ENCODE measurements at regions not wholly inside any gene's neighbourhood (a gene's known extent, or its start where the extent isn't known, plus 50 kb on each side); places are given as distances from the start of the nearest gene placed in this dataset.

GRCh38 chr7:27388561-27388960 lies 146.0 kb downstream of the EVX1 start:
- Histone ChIP-seq H3K36me3 (ENCODE audit: control insufficient read depth in 2 of 2, extremely low read depth in 1 of 2, insufficient read depth in 2 of 2, low read length in 2 of 2) (no peaks in the 10 kb centered on the region), H3K4me2 (ENCODE audit: insufficient read depth, low read length) (no peak overlapping the region), H3K9ac (replicated peaks; ENCODE audit: extremely low read depth, insufficient read depth, low read length) (no peak overlapping the region), H3K9me1 (replicated peaks; ENCODE audit: control insufficient read depth, extremely low read depth, insufficient read depth, low read length) (no peaks in the 10 kb centered on the region), H3K4me3 (replicated peaks in 1 of 3; ENCODE audit: insufficient read depth in 1 of 3, low read depth in 1 of 3, low read length in 3 of 3) (no peak overlapping the region), H2AFZ (ENCODE audit: low read depth, low read length) (no peak overlapping the region), H3K27ac (ENCODE audit: insufficient read depth, low read depth, low read length) (no peak overlapping the region), H4K20me1 (replicated peaks; ENCODE audit: control insufficient read depth, extremely low read depth, insufficient read depth, low read length) (no peaks in the 10 kb centered on the region), H3K4me1 (ENCODE audit: control insufficient read depth, extremely low read depth, insufficient read depth, low read length) (no peaks in the 10 kb centered on the region), H3K79me2 (ENCODE audit: control insufficient read depth, insufficient read depth, low read length) (no peaks in the 10 kb centered on the region), H3K27me3 (ENCODE audit: control insufficient read depth in 2 of 2, insufficient read depth in 2 of 2, low read length in 2 of 2) (peaks cover 9 to 13% of the 10 kb centered on the region in 2 experiments), H3K9me3 (replicated peaks; ENCODE audit: control insufficient read depth, insufficient read depth, low read length) (no peaks in the 10 kb centered on the region)
- DNase-seq (ENCODE audit: low read depth, low spot score) (no peak), FAIRE-seq (no peak)
- dilution Hi-C loops (cut with MboI; ENCODE audit: extremely low pct_ligation_motif_present, low sequenced_read_pairs) (no loop called here), intact Hi-C loops (cut with micrococcal nuclease) (no loop called here)
- ChIA-PET POLR2A (no interaction called here), CTCF (interaction anchor here (1.8 to 2.9 kb wide), 2 partner anchors 13 to 386 kb away, joined by 5 to 8 read pairs; no protein-coding TSS in a partner anchor)
- BruUV-seq (replicated peaks) = no TSS peak
- TF ChIP-seq MAX (IDR thresholded peaks at IDR 0.05; ENCODE audit: insufficient read depth, insufficient read length) (no peak), JUN (IDR thresholded peaks at IDR 0.05; ENCODE audit: borderline replicate concordance, insufficient read depth, insufficient read length, low read depth) (no peak), FOS (IDR thresholded peaks at IDR 0.05; ENCODE audit: borderline replicate concordance, insufficient read depth, low read length) (no peak), MYC (IDR thresholded peaks at IDR 0.05; ENCODE audit: low read depth, low read length) (no peak), GATA2 (IDR thresholded peaks at IDR 0.05; ENCODE audit: insufficient read depth, insufficient read length, low read depth, low read length) (no peak), POLR2A (IDR thresholded peaks at IDR 0.05; ENCODE audit: low read depth, low read length) (no peak), CTCF (IDR thresholded peaks at IDR 0.05; ENCODE audit: extremely low read depth in 1 of 2, insufficient read depth in 1 of 2, low read depth in 1 of 2, low read length in 2 of 2) (no peak), EZH2 (IDR thresholded peaks at IDR 0.05; ENCODE audit: borderline replicate concordance, low read depth, low read length, severe bottlenecking) (no peak), POLR2AphosphoS5 (IDR thresholded peaks at IDR 0.05; ENCODE audit: insufficient read depth, low read depth, low read length) (no peak)
